OCI-LY3 (cell line): ENCODE measurements at regions not wholly inside any gene's neighbourhood (a gene's known extent, or its start where the extent isn't known, plus 50 kb on each side); places are given as distances from the start of the nearest gene placed in this dataset.

Experiments
- H2AFZ ChIP-seq: fragments of 200-600, 300-600 bp; shearing (Covaris generic); 2 replicates; pipeline ENCODE4 v1.6.0; 2014; ENCODE audit warnings: antibody characterized with exemption, low read depth, low read length
- H3K27ac ChIP-seq: fragments of 200-600, 300-600 bp; sonication (generic); 2 replicates; pipeline ENCODE4 v1.5.1; 2014; ENCODE audit warnings: mild to moderate bottlenecking, low read length, moderate library complexity, mixed read lengths
- H3K27me3 ChIP-seq: fragments of 200-600, 300-600 bp; sonication (generic); 2 replicates; pipeline ENCODE4 v1.6.1; 2014; ENCODE audit warnings: low read depth, low read length, mixed read lengths
- H3K36me3 ChIP-seq: fragments of 200-600, 300-600 bp; sonication (generic); replicated peaks from 2 replicates; pipeline ENCODE3; 2014; ENCODE audit warnings: low read depth, low read length, mixed read lengths
- H3K4me1 ChIP-seq: fragments of 300-600, 200-600 bp; sonication (generic); 2 replicates; pipeline ENCODE4 v1.6.1; 2014; ENCODE audit warnings: low read length, mixed read lengths
- H3K4me2 ChIP-seq: fragments of 200-600, 300-600 bp; sonication (generic); 2 replicates; pipeline ENCODE4 v1.6.1; 2014; ENCODE audit warnings: low read length, mixed read lengths
- H3K4me3 ChIP-seq: fragments of 300-600, 200-600 bp; sonication (generic); 2 replicates; pipeline ENCODE4 v1.5.1; 2014; ENCODE audit warnings: antibody characterized with exemption, mild to moderate bottlenecking, low read length, moderate library complexity
- H3K79me2 ChIP-seq: fragments of 300-600, 200-600 bp; shearing (Covaris generic); 2 replicates; pipeline ENCODE4 v1.6.1; 2014; ENCODE audit warnings: mild to moderate bottlenecking, low read length, mixed read lengths
- H3K9ac ChIP-seq: fragments of 300-600, 200-600 bp; shearing (Covaris generic); 2 replicates; pipeline ENCODE4 v1.6.0; 2014; ENCODE audit warnings: mild to moderate bottlenecking, low read length, moderate library complexity
- H3K9me3 ChIP-seq: fragments of 200-600, 300-600 bp; shearing (Covaris generic); 2 replicates; pipeline ENCODE4 v1.6.1; 2014; ENCODE audit warnings: low read length, mixed read lengths; ENCODE audit not compliant: insufficient read depth
- H4K20me1 ChIP-seq: fragments of 200-600, 300-600 bp; sonication (generic); 2 replicates; pipeline ENCODE4 v1.6.1; 2016; ENCODE audit warnings: low read length, mixed read lengths; ENCODE audit not compliant: insufficient read depth
- EZH2phosphoT487 ChIP-seq: fragments of 200-600 bp; shearing (Covaris generic); IDR thresholded peaks from 2 replicates; pipeline ENCODE4 v1.6.1; 2018; ENCODE audit warnings: antibody characterized with exemption, mixed run types, low read depth
- TF ChIP-seq, protein P1 (sequence below): fragments of 200-600, 300-600 bp; sonication (generic); IDR thresholded peaks from 2 replicates; pipeline ENCODE4 v1.5.1; 2014; ENCODE audit warnings: antibody characterized with exemption, low read length, low read depth

DNA sequence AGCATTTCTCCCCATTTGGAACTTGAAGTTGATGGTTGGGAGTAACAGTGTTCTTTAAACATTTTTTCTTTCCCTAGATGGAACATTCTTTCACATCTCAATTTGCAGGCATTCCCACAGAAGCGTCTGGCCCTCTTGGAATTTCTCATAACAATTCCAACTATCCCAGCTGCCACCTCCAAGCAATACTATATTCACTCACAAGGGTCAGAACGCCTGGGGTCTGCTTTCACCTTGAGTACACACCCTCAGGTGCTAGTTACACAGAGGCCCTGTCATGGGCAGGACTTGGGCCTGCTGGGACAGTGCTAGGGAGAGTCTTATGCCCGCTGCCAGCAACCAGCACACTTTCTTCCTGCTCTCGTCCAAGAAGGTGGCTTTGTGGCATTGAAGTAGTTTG is 136.5 kb downstream of the JCAD start:
- Histone ChIP-seq H3K4me3 (no peak overlapping the region), H3K4me1 (no peaks in the 10 kb centered on the region), H3K9ac (no peak overlapping the region), H3K9me3 (no peaks in the 10 kb centered on the region), H4K20me1 (no peaks in the 10 kb centered on the region), H3K27ac (no peak overlapping the region), H3K79me2 (no peaks in the 10 kb centered on the region), H3K4me2 (no peak overlapping the region), H3K27me3 (no peaks in the 10 kb centered on the region), H3K36me3 (no peaks in the 10 kb centered on the region), H2AFZ (no peak overlapping the region)
- no peak for TF ChIP-seq EZH2phosphoT487
- TF ChIP-seq, protein P1, sequence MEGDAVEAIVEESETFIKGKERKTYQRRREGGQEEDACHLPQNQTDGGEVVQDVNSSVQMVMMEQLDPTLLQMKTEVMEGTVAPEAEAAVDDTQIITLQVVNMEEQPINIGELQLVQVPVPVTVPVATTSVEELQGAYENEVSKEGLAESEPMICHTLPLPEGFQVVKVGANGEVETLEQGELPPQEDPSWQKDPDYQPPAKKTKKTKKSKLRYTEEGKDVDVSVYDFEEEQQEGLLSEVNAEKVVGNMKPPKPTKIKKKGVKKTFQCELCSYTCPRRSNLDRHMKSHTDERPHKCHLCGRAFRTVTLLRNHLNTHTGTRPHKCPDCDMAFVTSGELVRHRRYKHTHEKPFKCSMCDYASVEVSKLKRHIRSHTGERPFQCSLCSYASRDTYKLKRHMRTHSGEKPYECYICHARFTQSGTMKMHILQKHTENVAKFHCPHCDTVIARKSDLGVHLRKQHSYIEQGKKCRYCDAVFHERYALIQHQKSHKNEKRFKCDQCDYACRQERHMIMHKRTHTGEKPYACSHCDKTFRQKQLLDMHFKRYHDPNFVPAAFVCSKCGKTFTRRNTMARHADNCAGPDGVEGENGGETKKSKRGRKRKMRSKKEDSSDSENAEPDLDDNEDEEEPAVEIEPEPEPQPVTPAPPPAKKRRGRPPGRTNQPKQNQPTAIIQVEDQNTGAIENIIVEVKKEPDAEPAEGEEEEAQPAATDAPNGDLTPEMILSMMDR = no peak

DNA sequence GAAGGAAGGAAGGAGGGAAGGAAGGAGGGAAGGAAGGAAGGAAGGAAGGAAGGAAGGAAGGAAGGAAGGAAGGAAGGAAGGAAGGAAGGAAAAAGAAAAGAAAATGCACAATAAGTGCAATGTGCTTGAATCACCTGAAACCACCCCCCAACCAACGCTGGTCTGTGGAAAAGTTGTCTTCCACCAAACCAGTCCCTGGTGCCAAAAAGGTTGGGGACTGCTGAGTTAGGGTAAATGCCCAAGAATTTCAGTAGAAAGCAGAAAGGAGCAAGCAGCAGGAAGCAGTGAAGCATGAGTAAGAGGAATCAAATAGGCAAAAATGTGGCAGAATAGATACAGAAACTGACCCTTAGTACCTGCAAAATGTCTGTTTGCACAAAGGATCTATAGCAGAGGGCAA is 137.2 kb downstream of the JCAD start:
- no peak overlapping the region for H3K4me2 ChIP-seq
- no peak overlapping the region for H3K4me3 ChIP-seq
- no peak overlapping the region for H3K27ac ChIP-seq
- no peaks in the 10 kb centered on the region for H3K79me2 ChIP-seq
- no peaks in the 10 kb centered on the region for H3K9me3 ChIP-seq
- no peaks in the 10 kb centered on the region for H3K27me3 ChIP-seq
- H2AFZ ChIP-seq = no peak overlapping the region
- TF ChIP-seq, protein P1 = no peak
- TF ChIP-seq EZH2phosphoT487 = no peak
- H3K4me1 ChIP-seq = no peaks in the 10 kb centered on the region
- H3K9ac ChIP-seq = no peak overlapping the region
- no peaks in the 10 kb centered on the region for H3K36me3 ChIP-seq
- H4K20me1 ChIP-seq = no peaks in the 10 kb centered on the region

DNA sequence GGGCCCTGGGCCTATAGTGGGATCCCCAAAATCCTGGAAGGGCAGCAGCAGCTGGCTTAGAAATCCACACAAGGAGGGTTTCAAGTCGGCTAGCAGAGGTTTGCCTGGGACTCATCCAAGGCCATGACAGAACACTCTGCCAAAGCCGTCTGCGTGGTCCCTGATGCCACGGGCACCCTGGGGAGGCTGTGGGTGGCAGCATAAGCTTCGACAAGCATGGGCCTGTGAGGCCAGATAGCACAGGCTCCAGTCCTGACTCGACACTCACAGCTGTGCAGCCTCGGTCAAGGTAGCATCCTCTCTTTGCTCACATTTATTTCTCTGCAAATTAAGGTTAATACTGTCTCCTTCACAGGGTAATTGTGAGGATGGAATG is 138.3 kb downstream of the JCAD start:
- H3K9me3 ChIP-seq = no peaks in the 10 kb centered on the region
- H4K20me1 ChIP-seq = no peaks in the 10 kb centered on the region
- no peaks in the 10 kb centered on the region for H3K79me2 ChIP-seq
- H2AFZ ChIP-seq = no peak overlapping the region
- H3K4me3 ChIP-seq = no peak overlapping the region
- no peak for TF ChIP-seq EZH2phosphoT487
- TF ChIP-seq, protein P1 = no peak
- H3K4me1 ChIP-seq = no peaks in the 10 kb centered on the region
- H3K4me2 ChIP-seq = no peak overlapping the region
- no peaks in the 10 kb centered on the region for H3K36me3 ChIP-seq
- H3K9ac ChIP-seq = no peak overlapping the region
- H3K27ac ChIP-seq = no peak overlapping the region
- no peaks in the 10 kb centered on the region for H3K27me3 ChIP-seq

DNA sequence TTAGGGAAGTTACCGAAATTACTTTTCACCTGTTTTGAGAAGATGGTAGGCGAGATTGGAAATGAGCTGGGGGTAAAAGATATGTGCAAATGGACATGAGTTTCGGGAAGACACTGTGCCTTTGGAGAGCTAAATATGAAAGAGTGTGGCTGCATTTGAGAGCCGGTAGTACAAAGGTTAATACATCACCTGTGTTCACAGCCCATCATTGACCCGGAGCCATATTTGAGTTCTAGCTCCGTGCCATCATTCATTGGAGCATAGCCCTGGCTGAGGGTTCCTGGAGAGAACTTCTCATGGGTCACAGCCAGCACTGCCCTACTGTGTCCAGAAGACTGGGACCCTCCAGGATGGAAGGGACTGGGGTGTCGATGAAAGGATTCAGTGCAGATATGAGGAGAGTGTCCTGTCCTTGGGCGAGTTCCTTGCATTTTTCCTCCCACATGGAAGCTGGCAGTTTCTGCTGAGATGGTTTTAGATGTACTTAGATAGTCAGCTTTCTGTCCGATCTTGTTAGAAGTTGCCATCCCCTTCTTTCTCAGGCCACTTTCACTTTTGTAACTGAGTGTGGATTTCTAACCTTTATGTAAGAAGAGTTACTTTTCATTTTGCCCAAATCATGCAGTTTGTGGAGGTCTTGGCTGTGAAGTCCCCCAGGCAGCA is 138.8 kb downstream of the JCAD start:
- H3K4me1 ChIP-seq = no peaks in the 10 kb centered on the region
- H3K27ac ChIP-seq = no peak overlapping the region
- no peak overlapping the region for H3K4me3 ChIP-seq
- no peaks in the 10 kb centered on the region for H3K36me3 ChIP-seq
- no peaks in the 10 kb centered on the region for H3K79me2 ChIP-seq
- H3K4me2 ChIP-seq = no peak overlapping the region
- TF ChIP-seq, protein P1 = no peak
- no peak for TF ChIP-seq EZH2phosphoT487
- no peaks in the 10 kb centered on the region for H3K27me3 ChIP-seq
- H3K9ac ChIP-seq = no peak overlapping the region
- no peak overlapping the region for H2AFZ ChIP-seq
- H4K20me1 ChIP-seq = no peaks in the 10 kb centered on the region
- no peaks in the 10 kb centered on the region for H3K9me3 ChIP-seq
